B cell (primary cell): ENCODE measurements at regions not wholly inside any gene's neighbourhood (a gene's known extent, or its start where the extent isn't known, plus 50 kb on each side); places are given as distances from the start of the nearest gene placed in this dataset.

Experiments
- EZH2 ChIP-seq: IDR thresholded peaks from 2 replicates; pipeline ENCODE4 v1.6.1; 2012; ENCODE audit warnings: borderline replicate concordance, low read depth, mild to moderate bottlenecking, moderate library complexity, low read length; ENCODE audit not compliant: insufficient read depth, poor library complexity, severe bottlenecking
- TF ChIP-seq, protein P1 (sequence below): fragments of 200-600 bp; IDR thresholded peaks from one replicate; pipeline ENCODE4 v1.8.0; 2022; ENCODE audit warnings: antibody characterized with exemption, mild to moderate bottlenecking

DNA sequence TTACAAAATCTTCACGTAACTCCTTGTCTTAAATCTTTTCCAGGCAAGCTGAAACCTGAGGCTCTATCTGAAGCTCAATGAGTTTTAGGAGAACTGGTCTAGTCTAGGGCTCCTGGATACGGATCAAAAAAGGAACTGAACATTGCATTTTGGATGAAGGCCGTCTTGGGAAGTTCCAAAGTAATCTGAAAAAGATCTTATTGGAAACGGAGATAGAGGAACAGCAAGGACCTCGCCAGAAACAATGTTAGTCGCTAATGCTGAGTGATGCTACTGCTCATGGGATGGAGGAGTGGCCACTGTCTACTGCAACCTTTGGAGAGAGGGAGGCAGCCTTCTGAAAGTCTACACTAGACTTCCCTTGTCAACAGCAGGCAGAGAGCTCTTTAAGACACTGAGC is 91.4 kb upstream of the ATXN1 start:
- no peak for TF ChIP-seq EZH2
- TF ChIP-seq, protein P1, sequence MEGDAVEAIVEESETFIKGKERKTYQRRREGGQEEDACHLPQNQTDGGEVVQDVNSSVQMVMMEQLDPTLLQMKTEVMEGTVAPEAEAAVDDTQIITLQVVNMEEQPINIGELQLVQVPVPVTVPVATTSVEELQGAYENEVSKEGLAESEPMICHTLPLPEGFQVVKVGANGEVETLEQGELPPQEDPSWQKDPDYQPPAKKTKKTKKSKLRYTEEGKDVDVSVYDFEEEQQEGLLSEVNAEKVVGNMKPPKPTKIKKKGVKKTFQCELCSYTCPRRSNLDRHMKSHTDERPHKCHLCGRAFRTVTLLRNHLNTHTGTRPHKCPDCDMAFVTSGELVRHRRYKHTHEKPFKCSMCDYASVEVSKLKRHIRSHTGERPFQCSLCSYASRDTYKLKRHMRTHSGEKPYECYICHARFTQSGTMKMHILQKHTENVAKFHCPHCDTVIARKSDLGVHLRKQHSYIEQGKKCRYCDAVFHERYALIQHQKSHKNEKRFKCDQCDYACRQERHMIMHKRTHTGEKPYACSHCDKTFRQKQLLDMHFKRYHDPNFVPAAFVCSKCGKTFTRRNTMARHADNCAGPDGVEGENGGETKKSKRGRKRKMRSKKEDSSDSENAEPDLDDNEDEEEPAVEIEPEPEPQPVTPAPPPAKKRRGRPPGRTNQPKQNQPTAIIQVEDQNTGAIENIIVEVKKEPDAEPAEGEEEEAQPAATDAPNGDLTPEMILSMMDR: no peak
